KMS-11 (cell line): ENCODE measurements at regions not wholly inside any gene's neighbourhood (a gene's known extent, or its start where the extent isn't known, plus 50 kb on each side); places are given as distances from the start of the nearest gene placed in this dataset.

Source experiments
- H2AFZ ChIP-seq: fragments of 200-600 bp; sonication (generic); 2 replicates; pipeline ENCODE4 v1.6.1; 2016; ENCODE audit warnings: antibody characterized with exemption, mixed run types, low read depth
- H3K27ac ChIP-seq: fragments of 200-600 bp; sonication (generic); 2 replicates; pipeline ENCODE4 v1.6.1; 2016; ENCODE audit warnings: mild to moderate bottlenecking, mixed run types
- H3K27me3 ChIP-seq: fragments of 200-600 bp; sonication (generic); 2 replicates; pipeline ENCODE4 v1.6.1; 2017; ENCODE audit warnings: mild to moderate bottlenecking, low read depth, mixed run types, moderate library complexity; ENCODE audit not compliant: insufficient read depth
- H3K36me3 ChIP-seq: fragments of 200-600 bp; sonication (generic); 2 replicates; pipeline ENCODE4 v1.6.1; 2017; ENCODE audit warnings: mild to moderate bottlenecking, mixed run types; ENCODE audit not compliant: insufficient read depth
- H3K4me1 ChIP-seq: fragments of 200-600 bp; sonication (generic); 2 replicates; pipeline ENCODE4 v1.6.1; 2016; ENCODE audit warnings: mild to moderate bottlenecking, low read depth, mixed run types; ENCODE audit not compliant: poor library complexity, severe bottlenecking
- H3K4me2 ChIP-seq: fragments of 200-600 bp; sonication (generic); 2 replicates; pipeline ENCODE4 v1.7.0; 2016; ENCODE audit warnings: mild to moderate bottlenecking, mixed run types
- H3K4me3 ChIP-seq: fragments of 200-600 bp; sonication (generic); IDR thresholded peaks from 2 replicates; pipeline ENCODE4 v1.6.1; 2017; ENCODE audit warnings: low read depth, low read length, mixed read lengths; ENCODE audit not compliant: insufficient read depth
- H3K79me2 ChIP-seq: fragments of 200-600 bp; sonication (generic); 2 replicates; pipeline ENCODE4 v1.6.1; 2016; ENCODE audit warnings: low read depth, mixed run types; ENCODE audit not compliant: insufficient read depth
- H3K9ac ChIP-seq: fragments of 200-600 bp; sonication (generic); 2 replicates; pipeline ENCODE4 v1.6.1; 2016; ENCODE audit warnings: mild to moderate bottlenecking, mixed run types
- H4K20me1 ChIP-seq: fragments of 200-600 bp; sonication (generic); 2 replicates; pipeline ENCODE4 v1.6.1; 2016; ENCODE audit warnings: mild to moderate bottlenecking, mixed run types; ENCODE audit not compliant: insufficient read depth
- TF ChIP-seq, protein P1 (sequence below): fragments of 200-600 bp; sonication (generic); conservative IDR thresholded peaks from 2 replicates; pipeline ENCODE4 v1.6.1; 2017; ENCODE audit warnings: low read depth, mild to moderate bottlenecking, antibody characterized with exemption, low read length, moderate library complexity, mixed read lengths

DNA sequence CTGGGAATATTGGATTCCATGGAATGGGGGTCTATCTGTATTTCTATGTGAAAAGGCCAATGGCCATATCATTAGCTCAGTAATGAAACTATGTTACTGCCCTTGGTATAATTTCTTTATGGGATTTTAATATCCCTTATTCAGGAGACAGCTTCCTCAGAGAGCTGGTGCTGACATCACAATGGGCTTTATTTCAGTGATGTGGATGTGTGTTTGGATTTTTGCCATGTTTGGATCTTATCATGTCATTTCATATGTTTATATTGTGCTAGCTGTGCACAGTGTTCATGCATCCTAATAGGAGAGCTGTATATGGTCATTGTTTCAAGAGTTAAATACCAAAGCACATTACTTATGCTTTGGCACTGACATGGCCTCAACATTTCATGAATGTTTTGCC is 806.1 kb upstream of the MAP3K7 start:
- H3K27ac ChIP-seq = no peak overlapping the region
- no peaks in the 10 kb centered on the region for H3K79me2 ChIP-seq
- TF ChIP-seq, protein P1, sequence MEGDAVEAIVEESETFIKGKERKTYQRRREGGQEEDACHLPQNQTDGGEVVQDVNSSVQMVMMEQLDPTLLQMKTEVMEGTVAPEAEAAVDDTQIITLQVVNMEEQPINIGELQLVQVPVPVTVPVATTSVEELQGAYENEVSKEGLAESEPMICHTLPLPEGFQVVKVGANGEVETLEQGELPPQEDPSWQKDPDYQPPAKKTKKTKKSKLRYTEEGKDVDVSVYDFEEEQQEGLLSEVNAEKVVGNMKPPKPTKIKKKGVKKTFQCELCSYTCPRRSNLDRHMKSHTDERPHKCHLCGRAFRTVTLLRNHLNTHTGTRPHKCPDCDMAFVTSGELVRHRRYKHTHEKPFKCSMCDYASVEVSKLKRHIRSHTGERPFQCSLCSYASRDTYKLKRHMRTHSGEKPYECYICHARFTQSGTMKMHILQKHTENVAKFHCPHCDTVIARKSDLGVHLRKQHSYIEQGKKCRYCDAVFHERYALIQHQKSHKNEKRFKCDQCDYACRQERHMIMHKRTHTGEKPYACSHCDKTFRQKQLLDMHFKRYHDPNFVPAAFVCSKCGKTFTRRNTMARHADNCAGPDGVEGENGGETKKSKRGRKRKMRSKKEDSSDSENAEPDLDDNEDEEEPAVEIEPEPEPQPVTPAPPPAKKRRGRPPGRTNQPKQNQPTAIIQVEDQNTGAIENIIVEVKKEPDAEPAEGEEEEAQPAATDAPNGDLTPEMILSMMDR = no peak
- H3K27me3 ChIP-seq = no peaks in the 10 kb centered on the region
- no peak overlapping the region for H2AFZ ChIP-seq
- no peak overlapping the region for H3K9ac ChIP-seq
- H3K36me3 ChIP-seq = no peaks in the 10 kb centered on the region
- H3K4me2 ChIP-seq = no peak overlapping the region
- H3K4me3 ChIP-seq = no peak overlapping the region
- H4K20me1 ChIP-seq = no peaks in the 10 kb centered on the region
- H3K4me1 ChIP-seq = no peaks in the 10 kb centered on the region

DNA sequence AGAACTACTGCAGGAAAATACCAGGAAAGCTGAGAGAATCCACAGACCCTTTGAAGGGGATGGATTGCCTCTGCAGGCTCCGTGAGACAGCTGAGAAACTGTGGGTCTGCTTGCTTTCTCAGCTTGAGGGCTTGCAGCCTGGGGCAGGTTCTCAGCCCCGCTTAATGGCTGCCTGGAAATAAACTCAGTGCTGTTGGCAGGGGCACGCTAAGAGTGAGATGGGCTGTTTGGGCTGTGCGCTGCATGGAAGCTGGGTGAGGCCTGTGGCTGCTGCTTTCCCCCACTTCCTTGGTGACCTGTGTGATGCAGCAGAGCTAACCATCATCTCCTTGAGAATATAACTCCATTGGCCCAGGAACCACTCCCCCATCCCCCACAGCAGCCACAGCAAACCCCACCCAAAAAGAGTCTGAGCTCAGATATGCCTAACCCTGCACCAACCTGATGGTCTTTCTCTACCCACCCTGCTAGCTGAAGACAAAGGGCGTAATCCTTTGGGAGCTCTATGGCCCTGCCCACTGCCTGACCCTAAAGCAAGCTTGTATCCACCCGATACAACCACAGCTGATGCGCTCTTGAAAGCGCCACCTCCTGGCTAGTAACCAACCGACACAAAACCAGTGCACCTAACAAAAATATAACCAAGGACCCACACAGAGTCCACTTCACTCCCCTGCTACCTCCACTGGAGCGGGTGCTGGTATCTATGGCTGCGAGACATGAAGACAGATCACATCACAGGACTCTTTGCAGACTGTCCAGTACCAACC is 800.6 kb upstream of the MAP3K7 start:
- Histone ChIP-seq H2AFZ (no peak overlapping the region), H3K9ac (no peak overlapping the region), H3K79me2 (no peaks in the 10 kb centered on the region), H3K27ac (no peak overlapping the region), H4K20me1 (no peaks in the 10 kb centered on the region), H3K4me2 (no peak overlapping the region), H3K4me3 (no peak overlapping the region), H3K27me3 (no peaks in the 10 kb centered on the region), H3K36me3 (no peaks in the 10 kb centered on the region), H3K4me1 (no peaks in the 10 kb centered on the region)
- TF ChIP-seq, protein P1 = no peak

DNA sequence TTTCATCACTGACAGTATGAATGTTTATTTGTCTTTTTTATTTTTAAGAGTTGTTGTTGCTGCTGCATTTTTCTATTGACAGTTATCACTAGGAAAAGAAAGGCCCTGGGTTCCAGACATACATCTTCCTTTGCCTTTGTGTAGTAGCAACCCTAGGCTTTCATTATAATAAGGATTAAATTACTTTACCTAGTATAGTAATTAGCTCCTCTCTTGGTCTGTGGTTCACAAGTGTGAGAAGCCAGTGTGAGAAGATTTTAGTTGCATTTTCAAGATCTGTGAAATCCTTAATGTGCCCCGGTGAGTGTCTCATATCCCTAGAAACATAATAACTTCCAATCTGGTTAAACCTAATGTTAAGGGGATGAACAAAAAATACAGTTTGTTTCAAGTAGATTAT is 799.3 kb upstream of the MAP3K7 start:
- H3K79me2 ChIP-seq = no peaks in the 10 kb centered on the region

GRCh38 chr6:91383207-91383606 is 796.3 kb upstream of the MAP3K7 start:
- TF ChIP-seq, protein P1 = no peak
- Histone ChIP-seq H2AFZ (no peak overlapping the region), H3K27ac (no peak overlapping the region), H3K4me3 (no peak overlapping the region), H3K9ac (no peak overlapping the region), H3K4me1 (no peaks in the 10 kb centered on the region), H3K36me3 (no peaks in the 10 kb centered on the region), H4K20me1 (no peaks in the 10 kb centered on the region), H3K27me3 (no peaks in the 10 kb centered on the region), H3K79me2 (no peaks in the 10 kb centered on the region), H3K4me2 (no peak overlapping the region)

More for the DNA sequence above, 799.3 kb upstream of the MAP3K7 start:
- Histone ChIP-seq H3K4me3 (no peak overlapping the region), H3K9ac (no peak overlapping the region), H3K27ac (no peak overlapping the region), H4K20me1 (no peaks in the 10 kb centered on the region), H3K27me3 (no peaks in the 10 kb centered on the region), H3K4me2 (no peak overlapping the region), H3K36me3 (no peaks in the 10 kb centered on the region), H3K4me1 (no peaks in the 10 kb centered on the region), H2AFZ (no peak overlapping the region)
- TF ChIP-seq, protein P1 = no peak
